ENCODE measurements at regions not wholly inside any gene's neighbourhood (a gene's known extent, or its start where the extent isn't known, plus 50 kb on each side); places are given as distances from the start of the nearest gene placed in this dataset.

DNA sequence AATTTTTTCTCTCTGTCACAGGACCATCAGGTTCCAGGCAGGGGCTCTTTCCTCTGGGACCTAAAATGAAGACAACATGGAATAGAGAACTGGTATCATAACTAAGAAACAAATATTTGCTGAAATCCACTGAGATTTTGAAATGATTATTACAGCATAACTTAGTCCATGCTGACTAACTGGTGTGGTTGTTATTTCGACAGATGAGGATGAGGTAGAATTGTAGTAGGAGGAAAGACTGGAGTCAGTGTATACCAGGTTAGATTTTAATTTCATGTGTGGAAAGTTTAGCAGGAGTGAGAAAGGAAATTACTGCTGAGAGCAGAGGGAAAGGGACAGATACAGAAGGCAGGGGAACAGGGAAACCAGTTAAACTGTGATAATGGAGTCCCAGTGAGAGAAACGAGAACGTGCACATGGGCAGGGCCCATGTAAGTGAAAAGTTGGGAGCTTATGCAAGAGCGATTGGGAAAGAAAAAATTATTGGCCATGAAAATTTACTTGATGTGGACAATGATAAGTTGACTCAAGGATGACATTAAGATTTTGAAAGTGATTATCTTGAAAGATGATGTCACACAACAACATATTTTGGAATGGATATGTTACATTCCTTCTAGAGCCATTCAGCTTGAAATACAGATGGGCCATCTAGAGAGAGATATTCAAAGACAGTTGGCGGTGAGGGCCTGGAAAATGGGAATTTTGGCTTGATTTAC lies 98.7 kb upstream of the DDIT4L start:
- intact Hi-C loops (cut with DNase I, micrococcal nuclease) = no loop called here
- H3K36me3 ChIP-seq (ENCODE audit: insufficient read depth, low read length) = no peaks in the 10 kb centered on the region
- Mint-ChIP-seq H3K27ac (no peak overlapping the region), H3K36me3 (ENCODE audit: low read depth) (no peaks in the 10 kb centered on the region), H3K9me3 (no peaks in the 10 kb centered on the region), H3K27me3 (no peaks in the 10 kb centered on the region), H3K4me3 (no peak overlapping the region), H3K4me1 (ENCODE audit: low read depth) (no peaks in the 10 kb centered on the region)
- no peak for DNase-seq
- POLR2A ChIA-PET = no interaction called here
- no peaks in the 10 kb centered on the region for H3K27me3 ChIP-seq (ENCODE audit: control insufficient read depth in 1 of 2, insufficient read depth in 2 of 2, low read length in 2 of 2)
- no peak overlapping the region for H3K27ac ChIP-seq (ENCODE audit: low read depth in 1 of 2, low read length in 2 of 2)
- H3K4me3 ChIP-seq (ENCODE audit: low read length) = no peak overlapping the region
- CTCF ChIA-PET = no interaction called here
- ATAC-seq (ENCODE audit: poor library complexity) = no peak
- H3K9me3 ChIP-seq (ENCODE audit: control insufficient read depth in 1 of 2, insufficient read depth in 1 of 2, low read length in 2 of 2) = no peaks in the 10 kb centered on the region
- TF ChIP-seq, protein P1, sequence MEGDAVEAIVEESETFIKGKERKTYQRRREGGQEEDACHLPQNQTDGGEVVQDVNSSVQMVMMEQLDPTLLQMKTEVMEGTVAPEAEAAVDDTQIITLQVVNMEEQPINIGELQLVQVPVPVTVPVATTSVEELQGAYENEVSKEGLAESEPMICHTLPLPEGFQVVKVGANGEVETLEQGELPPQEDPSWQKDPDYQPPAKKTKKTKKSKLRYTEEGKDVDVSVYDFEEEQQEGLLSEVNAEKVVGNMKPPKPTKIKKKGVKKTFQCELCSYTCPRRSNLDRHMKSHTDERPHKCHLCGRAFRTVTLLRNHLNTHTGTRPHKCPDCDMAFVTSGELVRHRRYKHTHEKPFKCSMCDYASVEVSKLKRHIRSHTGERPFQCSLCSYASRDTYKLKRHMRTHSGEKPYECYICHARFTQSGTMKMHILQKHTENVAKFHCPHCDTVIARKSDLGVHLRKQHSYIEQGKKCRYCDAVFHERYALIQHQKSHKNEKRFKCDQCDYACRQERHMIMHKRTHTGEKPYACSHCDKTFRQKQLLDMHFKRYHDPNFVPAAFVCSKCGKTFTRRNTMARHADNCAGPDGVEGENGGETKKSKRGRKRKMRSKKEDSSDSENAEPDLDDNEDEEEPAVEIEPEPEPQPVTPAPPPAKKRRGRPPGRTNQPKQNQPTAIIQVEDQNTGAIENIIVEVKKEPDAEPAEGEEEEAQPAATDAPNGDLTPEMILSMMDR (IDR thresholded peaks at IDR 0.05) = no peak
- H3K4me1 ChIP-seq (ENCODE audit: insufficient read depth, low read length) = no peaks in the 10 kb centered on the region

DNA sequence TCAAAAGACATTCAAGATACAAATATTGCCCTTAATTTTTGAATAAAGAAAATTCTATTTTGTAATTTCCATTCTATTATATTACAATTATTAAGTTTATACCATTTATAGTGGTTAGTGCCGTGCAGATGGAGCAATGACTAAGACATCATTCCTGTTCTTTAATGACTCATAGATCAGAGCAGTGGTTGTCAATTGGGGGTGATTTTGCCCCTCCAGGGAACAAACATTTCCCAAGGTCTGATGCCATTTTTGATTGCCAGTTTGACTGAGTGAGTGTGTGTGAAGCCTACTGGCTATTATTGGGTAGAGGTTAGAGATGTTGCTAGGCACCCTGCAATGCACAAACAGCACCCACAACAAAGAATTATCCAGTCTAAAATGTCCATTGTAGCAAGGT lies 97.9 kb upstream of the DDIT4L start:
- H3K4me3 ChIP-seq (ENCODE audit: low read length) = no peak overlapping the region
- TF ChIP-seq, protein P1 (IDR thresholded peaks at IDR 0.05) = no peak
- no peak for ATAC-seq (ENCODE audit: poor library complexity)
- H3K27me3 ChIP-seq (ENCODE audit: control insufficient read depth in 1 of 2, insufficient read depth in 2 of 2, low read length in 2 of 2) = no peaks in the 10 kb centered on the region
- DNase-seq = no peak
- no peaks in the 10 kb centered on the region for H3K27me3 Mint-ChIP-seq
- H3K4me1 Mint-ChIP-seq (ENCODE audit: low read depth) = no peaks in the 10 kb centered on the region
- no peaks in the 10 kb centered on the region for H3K36me3 Mint-ChIP-seq (ENCODE audit: low read depth)
- H3K9me3 Mint-ChIP-seq = no peaks in the 10 kb centered on the region
- no peaks in the 10 kb centered on the region for H3K9me3 ChIP-seq (ENCODE audit: control insufficient read depth in 1 of 2, insufficient read depth in 1 of 2, low read length in 2 of 2)
- ChIA-PET POLR2A (no interaction called here), CTCF (no interaction called here)
- no peak overlapping the region for H3K27ac Mint-ChIP-seq
- H3K27ac ChIP-seq (ENCODE audit: low read depth in 1 of 2, low read length in 2 of 2) = no peak overlapping the region
- intact Hi-C loops (cut with DNase I, micrococcal nuclease) = no loop called here
- H3K36me3 ChIP-seq (ENCODE audit: insufficient read depth, low read length) = no peaks in the 10 kb centered on the region
- no peak overlapping the region for H3K4me3 Mint-ChIP-seq
- H3K4me1 ChIP-seq (ENCODE audit: insufficient read depth, low read length) = no peaks in the 10 kb centered on the region

DNA sequence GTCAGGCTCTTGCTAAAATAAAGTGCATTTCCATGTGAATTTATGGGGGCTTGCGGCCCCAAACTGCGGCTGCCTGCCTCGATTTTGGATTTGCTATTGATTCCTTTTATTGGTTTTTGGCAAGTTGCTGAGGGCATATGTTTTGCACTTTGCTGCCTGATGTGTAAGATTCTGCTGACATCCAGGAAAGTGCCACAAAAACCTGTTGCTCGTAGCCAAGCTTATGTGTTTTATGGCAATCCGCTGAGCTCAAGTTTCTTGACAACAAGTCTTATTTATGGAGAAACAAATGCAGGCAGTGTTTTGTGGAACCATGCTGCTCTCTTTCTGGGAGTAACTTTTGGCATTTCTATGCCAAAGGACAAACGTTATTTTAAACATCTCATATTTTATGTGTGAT lies 97.3 kb upstream of the DDIT4L start:
- Histone ChIP-seq H3K27me3 (ENCODE audit: control insufficient read depth in 1 of 2, insufficient read depth in 2 of 2, low read length in 2 of 2) (no peaks in the 10 kb centered on the region), H3K4me1 (ENCODE audit: insufficient read depth, low read length) (no peaks in the 10 kb centered on the region), H3K4me3 (ENCODE audit: low read length) (no peak overlapping the region), H3K9me3 (ENCODE audit: control insufficient read depth in 1 of 2, insufficient read depth in 1 of 2, low read length in 2 of 2) (no peaks in the 10 kb centered on the region), H3K27ac (ENCODE audit: low read depth in 1 of 2, low read length in 2 of 2) (no peak overlapping the region), H3K36me3 (ENCODE audit: insufficient read depth, low read length) (no peaks in the 10 kb centered on the region)
- no peak overlapping the region for H3K4me3 Mint-ChIP-seq
- H3K9me3 Mint-ChIP-seq = no peaks in the 10 kb centered on the region
- no peaks in the 10 kb centered on the region for H3K27me3 Mint-ChIP-seq
- TF ChIP-seq, protein P1 (IDR thresholded peaks at IDR 0.05) = no peak
- no peaks in the 10 kb centered on the region for H3K4me1 Mint-ChIP-seq (ENCODE audit: low read depth)
- ChIA-PET CTCF (no interaction called here), POLR2A (no interaction called here)
- no peak for DNase-seq
- H3K27ac Mint-ChIP-seq = no peak overlapping the region
- no peak for ATAC-seq (ENCODE audit: poor library complexity)
- H3K36me3 Mint-ChIP-seq (ENCODE audit: low read depth) = no peaks in the 10 kb centered on the region
- intact Hi-C loops (cut with DNase I, micrococcal nuclease) = no loop called here

All from CD4-positive, alpha-beta T cell (primary cell).